ENCODE measurements at regions not wholly inside any gene's neighbourhood (a gene's known extent, or its start where the extent isn't known, plus 50 kb on each side); places are given as distances from the start of the nearest gene placed in this dataset.
"Not testable (repeated sequence)": the region's sequence is repeated elsewhere in the genome, so short reads cannot be mapped to it uniquely, and the experiment has no call there.

- no peak for DNase-seq
Observed at GRCh38 chr12:105423237-105423636, 92.7 kb downstream of the C12orf75 start.

GRCh38 chr12:105423921-105424320 is 93.4 kb downstream of the C12orf75 start:
- DNase-seq = no peak

GRCh38 chr12:105425254-105426174 is 95.0 kb downstream of the C12orf75 start:
- DNase-seq = no peak

GRCh38 chr12:105426766-105427165 is 96.3 kb downstream of the C12orf75 start:
- DNase-seq = no peak

GRCh38 chr12:105427883-105428282 is 97.4 kb downstream of the C12orf75 start:
- no peak for DNase-seq

GRCh38 chr12:105428793-105429395 is 98.4 kb downstream of the C12orf75 start:
- DNase-seq = no peak

- no peak for DNase-seq
Observed at GRCh38 chr12:105429511-105429910, 99.0 kb downstream of the C12orf75 start.

- no peak for DNase-seq
Observed at GRCh38 chr12:105431537-105432100, 101.1 kb downstream of the C12orf75 start.

GRCh38 chr12:105433804-105434203 is 103.3 kb downstream of the C12orf75 start:
- no peak for DNase-seq

GRCh38 chr12:105436636-105437035 is 106.1 kb downstream of the C12orf75 start:
- no peak for DNase-seq

- no peak for DNase-seq
Observed at GRCh38 chr12:105440037-105440664, 109.7 kb downstream of the C12orf75 start.

- DNase-seq = no peak
Observed at GRCh38 chr12:105443802-105444652, 113.5 kb downstream of the C12orf75 start.

- no peak for DNase-seq
Observed at GRCh38 chr12:105444653-105445102, 114.2 kb downstream of the C12orf75 start.

- no peak for DNase-seq
Observed at GRCh38 chr12:105445249-105445648, 114.8 kb downstream of the C12orf75 start.

GRCh38 chr12:105445649-105446048 is 115.2 kb downstream of the C12orf75 start:
- no peak for DNase-seq

GRCh38 chr12:105446460-105446859 is 116.0 kb downstream of the C12orf75 start:
- not testable (repeated sequence) for DNase-seq

GRCh38 chr12:105449431-105449830 is 118.9 kb downstream of the C12orf75 start:
- DNase-seq = no peak

- no peak for DNase-seq
Observed at GRCh38 chr12:105451211-105451610, 120.7 kb downstream of the C12orf75 start.

GRCh38 chr12:105451798-105452197 is 121.3 kb downstream of the C12orf75 start:
- no peak for DNase-seq

GRCh38 chr12:105453316-105453715 is 122.8 kb downstream of the C12orf75 start:
- no peak for DNase-seq

GRCh38 chr12:105454688-105455087 is 124.2 kb downstream of the C12orf75 start:
- DNase-seq = no peak

- no peak for DNase-seq
Observed at GRCh38 chr12:105455261-105455660, 124.8 kb downstream of the C12orf75 start.
